ENCODE measurements at regions not wholly inside any gene's neighbourhood (a gene's known extent, or its start where the extent isn't known, plus 50 kb on each side); places are given as distances from the start of the nearest gene placed in this dataset.

GRCh38 chr1:229124116-229124515, 146.8 kb upstream of the RAB4A start:
- no peak overlapping the region for H3K27ac ChIP-seq
- no peak for TF ChIP-seq CTCF (conservative IDR thresholded peaks at IDR 0.05)

DNA sequence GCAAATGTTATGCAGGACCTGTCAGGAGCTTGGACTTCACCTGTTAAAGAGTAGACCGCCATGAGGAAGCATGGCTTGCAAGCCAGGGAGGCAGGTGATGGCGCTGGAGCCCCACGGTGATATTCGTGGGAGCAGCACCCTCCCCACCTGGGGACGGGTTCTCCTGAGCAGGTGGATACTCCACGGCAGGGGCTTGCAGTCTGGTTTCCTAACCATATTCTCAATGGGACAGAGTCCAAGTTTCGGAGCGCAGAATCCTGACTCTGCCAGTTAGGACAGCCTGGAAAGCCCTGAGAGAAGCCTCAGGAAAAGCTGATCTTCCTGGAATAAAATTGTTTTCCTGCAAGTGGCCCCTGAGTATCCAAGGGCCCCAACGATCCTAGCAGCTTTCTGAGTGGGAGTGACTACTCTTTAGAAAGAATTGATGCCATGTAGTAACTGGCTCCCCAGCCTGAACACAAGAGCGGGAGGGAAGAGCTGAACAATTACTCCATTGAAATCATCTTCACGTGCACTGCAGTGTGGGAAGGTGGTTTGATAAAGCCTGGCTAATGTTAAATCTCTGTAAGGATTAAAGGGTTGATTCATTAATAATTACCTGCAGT, 146.3 kb upstream of the RAB4A start:
- H3K27ac ChIP-seq = no peak overlapping the region
- TF ChIP-seq CTCF (conservative IDR thresholded peaks at IDR 0.05) = no peak

DNA sequence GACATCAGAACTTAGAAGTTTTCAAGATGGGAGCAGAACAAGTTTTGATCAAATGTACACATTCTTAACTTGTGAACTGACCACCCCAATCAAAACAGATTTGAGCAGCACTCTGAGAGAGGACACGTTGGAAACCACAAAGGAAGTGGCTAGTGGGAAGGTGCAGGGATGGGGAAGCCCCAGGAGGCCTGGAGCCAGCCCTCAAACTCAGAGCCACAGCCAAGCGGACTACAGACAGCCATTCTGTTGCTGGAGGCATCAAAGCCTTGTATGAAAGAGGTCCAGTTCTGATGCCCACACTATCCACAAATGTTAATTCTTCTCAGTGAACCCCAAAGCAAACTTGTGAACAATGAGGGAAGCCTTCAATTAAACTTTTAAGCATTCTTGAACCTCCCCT, 143.6 kb upstream of the RAB4A start:
- H3K27ac ChIP-seq = no peak overlapping the region
- no peak for TF ChIP-seq CTCF (conservative IDR thresholded peaks at IDR 0.05)

DNA sequence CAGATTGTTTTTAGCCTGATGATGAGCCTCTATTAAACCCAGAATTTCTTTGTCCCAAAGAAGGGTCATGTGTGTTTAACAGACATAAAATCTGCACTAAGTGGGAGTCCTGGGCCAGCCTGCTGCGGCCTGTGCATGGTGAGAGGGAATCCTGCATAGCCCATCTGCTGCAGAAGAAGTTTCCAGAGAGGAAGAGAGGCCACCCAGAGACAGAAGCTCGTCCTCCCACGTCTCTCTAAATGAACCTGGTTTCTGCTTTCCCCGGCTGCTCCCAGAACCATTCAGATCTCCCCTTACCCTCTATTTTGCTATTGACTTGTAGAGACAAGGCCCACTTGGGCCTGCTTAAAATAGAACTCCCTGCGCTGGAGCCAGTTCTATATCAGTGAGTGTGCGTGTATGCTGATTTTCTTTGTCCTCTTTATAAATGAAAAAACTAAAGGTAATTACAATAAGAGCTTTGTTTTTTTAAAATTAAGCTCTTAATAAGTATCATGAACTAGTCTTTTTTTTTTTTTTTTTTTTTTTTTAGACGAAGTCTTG, 142.8 kb upstream of the RAB4A start:
- no peak overlapping the region for H3K27ac ChIP-seq

DNA sequence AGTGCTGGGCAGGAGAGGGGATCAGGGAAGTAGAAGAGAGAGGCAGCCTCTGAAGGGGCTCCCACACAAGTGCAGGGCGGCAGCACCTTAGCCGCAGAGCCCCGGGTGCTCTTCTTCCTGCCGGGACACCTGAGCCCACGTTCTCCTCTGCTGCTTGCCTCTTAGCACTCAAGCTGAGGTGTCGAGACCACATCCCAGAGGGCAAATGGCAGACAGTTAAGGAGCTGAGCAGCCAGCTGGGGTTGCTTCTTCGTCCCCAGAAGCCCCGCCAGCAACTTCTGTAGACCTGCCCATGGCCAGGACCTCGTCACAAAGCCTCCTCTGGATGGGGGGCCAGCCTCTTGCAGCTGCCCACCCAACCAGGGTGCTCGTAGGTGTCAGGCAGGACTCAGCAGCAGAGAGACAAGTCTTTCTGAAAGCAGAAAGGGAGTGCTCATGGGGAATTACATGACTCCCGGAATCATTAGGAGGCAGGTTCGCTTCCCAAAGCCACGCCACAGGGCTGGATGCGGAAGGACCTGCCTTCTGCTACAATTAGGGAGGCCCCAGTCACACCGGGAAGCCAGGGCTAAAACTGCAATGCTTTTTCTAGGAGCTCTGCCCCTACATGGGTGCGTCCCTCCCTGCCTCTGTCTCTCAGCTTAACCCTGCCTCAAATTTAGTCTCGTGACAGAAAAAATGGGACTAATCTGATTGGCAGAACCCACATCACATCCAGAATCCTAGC, 141.4 kb upstream of the RAB4A start:
- H3K27ac ChIP-seq = no peak overlapping the region
- no peak for TF ChIP-seq CTCF (conservative IDR thresholded peaks at IDR 0.05)

More for the DNA sequence above, 142.8 kb upstream of the RAB4A start:
- no peak for TF ChIP-seq CTCF (conservative IDR thresholded peaks at IDR 0.05)

- no peak for TF ChIP-seq CTCF (conservative IDR thresholded peaks at IDR 0.05)
- H3K27ac ChIP-seq = no peak overlapping the region
These were observed 140.8 kb upstream of the RAB4A start for GRCh38 chr1:229130028-229130668.
